Neural progenitor cell (in vitro differentiated cells): ENCODE measurements at regions not wholly inside any gene's neighbourhood (a gene's known extent, or its start where the extent isn't known, plus 50 kb on each side); places are given as distances from the start of the nearest gene placed in this dataset.

Source experiments
- DNase-seq: peaks from one replicate; pipeline ENCODE4 v3.0.0-alpha.2; 2016; ENCODE audit warnings: low spot score
- H2AFZ ChIP-seq: fragments of 200-600 bp; sonication (generic); replicated peaks from 2 replicates; pipeline ENCODE4 v1.6.1; 2016; ENCODE audit warnings: antibody characterized with exemption
- H3F3A ChIP-seq: fragments of 200-600 bp; sonication (generic); 2 replicates; pipeline ENCODE4 v1.6.1; 2016; ENCODE audit warnings: antibody characterized with exemption, low read depth
- H3K27ac ChIP-seq: fragments of 200-600 bp; sonication (generic); 2 replicates; pipeline ENCODE4 v1.5.1; 2016; ENCODE audit warnings: mild to moderate bottlenecking
- H3K27me3 ChIP-seq: fragments of 200-600 bp; sonication (generic); 2 replicates; pipeline ENCODE4 v1.6.1; 2016; ENCODE audit warnings: mild to moderate bottlenecking, moderate library complexity
- H3K36me3 ChIP-seq: fragments of 200-600 bp; sonication (generic); 2 replicates; pipeline ENCODE4 v1.5.1; 2016
- H3K4me1 ChIP-seq: fragments of 200-600 bp; sonication (generic); 2 replicates; pipeline ENCODE4 v1.6.1; 2016; ENCODE audit warnings: mixed run types
- H3K4me2 ChIP-seq: fragments of 200-600 bp; sonication (generic); 2 replicates; pipeline ENCODE4 v1.6.1; 2016
- H3K4me3 ChIP-seq: fragments of 200-600 bp; sonication (generic); 2 replicates; pipeline ENCODE4 v1.5.1; 2016
- H3K79me2 ChIP-seq: fragments of 200-600 bp; sonication (generic); 2 replicates; pipeline ENCODE4 v1.6.1; 2016; ENCODE audit warnings: low read depth
- H3K9ac ChIP-seq: fragments of 200-600 bp; sonication (generic); 2 replicates; pipeline ENCODE4 v1.6.1; 2016
- H3K9me3 ChIP-seq: fragments of 200-600 bp; sonication (generic); 2 replicates; pipeline ENCODE4 v1.5.1; 2016; ENCODE audit warnings: low read depth
- H4K20me1 ChIP-seq: fragments of 200-600 bp; sonication (generic); 2 replicates; pipeline ENCODE4 v1.6.1; 2016; ENCODE audit warnings: low read depth
- H3K27ac Mint-ChIP-seq: 3 replicates; pipeline ENCODE4 v1.8.0; 2021; ENCODE audit warnings: mixed read lengths
- H3K27me3 Mint-ChIP-seq: 2 replicates; pipeline ENCODE4 v1.8.0; 2022; ENCODE audit warnings: low read depth, mild to moderate bottlenecking, inconsistent platforms, moderate library complexity, mixed read lengths; ENCODE audit not compliant: insufficient read depth
- H3K36me3 Mint-ChIP-seq: 3 replicates; pipeline ENCODE4 v1.8.0; 2021; ENCODE audit warnings: mixed read lengths
- H3K4me1 Mint-ChIP-seq: 3 replicates; pipeline ENCODE4 v1.8.0; 2021; ENCODE audit warnings: mixed read lengths
- H3K4me3 Mint-ChIP-seq: 3 replicates; pipeline ENCODE4 v1.8.0; 2021; ENCODE audit warnings: mild to moderate bottlenecking, moderate library complexity, mixed read lengths
- H3K9me3 Mint-ChIP-seq: 3 replicates; pipeline ENCODE4 v1.8.0; 2020; ENCODE audit warnings: mixed read lengths
- EZH2 ChIP-seq: fragments of 200-600 bp; sonication (generic); IDR thresholded peaks from 2 replicates; pipeline ENCODE4 v1.6.1; 2017; ENCODE audit warnings: antibody characterized with exemption, mild to moderate bottlenecking, moderate library complexity
- EZH2phosphoT487 ChIP-seq: fragments of 200-600 bp; sonication (generic); IDR thresholded peaks from 2 replicates; pipeline ENCODE4 v1.6.1; 2017; ENCODE audit warnings: antibody characterized with exemption
- TF ChIP-seq, protein P1 (sequence below): fragments of 200-600 bp; sonication (generic); IDR thresholded peaks from 2 replicates; pipeline ENCODE4 v1.5.1; 2017; ENCODE audit warnings: antibody characterized with exemption, mild to moderate bottlenecking

DNA sequence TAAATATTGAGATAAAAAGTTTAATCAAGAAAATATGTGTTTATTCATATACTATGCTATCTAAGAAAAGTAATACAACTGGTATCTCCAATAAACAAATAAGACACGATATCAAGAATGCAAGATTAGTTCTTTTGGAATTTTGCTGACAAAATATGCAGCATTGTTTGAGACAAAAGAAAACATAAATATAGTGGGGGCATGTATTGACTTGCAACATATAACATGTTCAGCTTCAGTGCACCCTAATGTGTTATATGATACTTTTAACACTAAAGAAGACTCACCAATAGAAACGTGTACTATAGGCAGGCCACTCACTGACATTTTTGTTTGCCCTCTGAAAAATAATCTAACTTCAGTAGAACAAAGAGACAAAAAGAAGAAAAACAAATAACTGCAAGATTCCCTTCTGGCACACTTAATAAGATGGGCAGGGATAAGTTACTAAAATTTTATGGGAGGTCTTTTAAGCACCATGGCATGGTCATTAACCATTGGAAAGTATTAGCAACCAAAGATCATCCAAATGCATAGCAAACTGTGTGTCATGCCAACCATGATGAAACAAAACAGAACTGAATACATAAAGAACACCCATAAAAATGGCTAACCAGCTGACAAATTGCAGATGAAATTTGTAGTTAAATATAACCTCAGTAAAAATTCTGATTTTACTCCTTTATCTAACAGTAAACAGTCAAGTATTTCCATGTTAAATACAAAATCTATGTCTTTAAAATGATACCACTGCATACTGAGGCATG lies 447.9 kb upstream of the FAM241A start:
- no peak for DNase-seq
- H3K9ac ChIP-seq = no peak overlapping the region
- H3K4me2 ChIP-seq = no peak overlapping the region
- H3F3A ChIP-seq = no peaks in the 10 kb centered on the region
- Mint-ChIP-seq H3K27ac (no peak overlapping the region), H3K9me3 (no peaks in the 10 kb centered on the region), H3K27me3 (no peaks in the 10 kb centered on the region), H3K4me3 (no peak overlapping the region), H3K4me1 (peaks cover 3% of the 10 kb centered on the region), H3K36me3 (no peaks in the 10 kb centered on the region)
- H3K27me3 ChIP-seq = no peaks in the 10 kb centered on the region
- H3K36me3 ChIP-seq = no peaks in the 10 kb centered on the region
- H3K4me1 ChIP-seq = no peaks in the 10 kb centered on the region
- no peaks in the 10 kb centered on the region for H4K20me1 ChIP-seq
- H2AFZ ChIP-seq = no peak overlapping the region
- H3K4me3 ChIP-seq = no peak overlapping the region
- no peak overlapping the region for H3K27ac ChIP-seq
- TF ChIP-seq, protein P1, sequence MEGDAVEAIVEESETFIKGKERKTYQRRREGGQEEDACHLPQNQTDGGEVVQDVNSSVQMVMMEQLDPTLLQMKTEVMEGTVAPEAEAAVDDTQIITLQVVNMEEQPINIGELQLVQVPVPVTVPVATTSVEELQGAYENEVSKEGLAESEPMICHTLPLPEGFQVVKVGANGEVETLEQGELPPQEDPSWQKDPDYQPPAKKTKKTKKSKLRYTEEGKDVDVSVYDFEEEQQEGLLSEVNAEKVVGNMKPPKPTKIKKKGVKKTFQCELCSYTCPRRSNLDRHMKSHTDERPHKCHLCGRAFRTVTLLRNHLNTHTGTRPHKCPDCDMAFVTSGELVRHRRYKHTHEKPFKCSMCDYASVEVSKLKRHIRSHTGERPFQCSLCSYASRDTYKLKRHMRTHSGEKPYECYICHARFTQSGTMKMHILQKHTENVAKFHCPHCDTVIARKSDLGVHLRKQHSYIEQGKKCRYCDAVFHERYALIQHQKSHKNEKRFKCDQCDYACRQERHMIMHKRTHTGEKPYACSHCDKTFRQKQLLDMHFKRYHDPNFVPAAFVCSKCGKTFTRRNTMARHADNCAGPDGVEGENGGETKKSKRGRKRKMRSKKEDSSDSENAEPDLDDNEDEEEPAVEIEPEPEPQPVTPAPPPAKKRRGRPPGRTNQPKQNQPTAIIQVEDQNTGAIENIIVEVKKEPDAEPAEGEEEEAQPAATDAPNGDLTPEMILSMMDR = no peak
- TF ChIP-seq EZH2phosphoT487 (no peak), EZH2 (no peak)
- no peaks in the 10 kb centered on the region for H3K79me2 ChIP-seq
- no peaks in the 10 kb centered on the region for H3K9me3 ChIP-seq

DNA sequence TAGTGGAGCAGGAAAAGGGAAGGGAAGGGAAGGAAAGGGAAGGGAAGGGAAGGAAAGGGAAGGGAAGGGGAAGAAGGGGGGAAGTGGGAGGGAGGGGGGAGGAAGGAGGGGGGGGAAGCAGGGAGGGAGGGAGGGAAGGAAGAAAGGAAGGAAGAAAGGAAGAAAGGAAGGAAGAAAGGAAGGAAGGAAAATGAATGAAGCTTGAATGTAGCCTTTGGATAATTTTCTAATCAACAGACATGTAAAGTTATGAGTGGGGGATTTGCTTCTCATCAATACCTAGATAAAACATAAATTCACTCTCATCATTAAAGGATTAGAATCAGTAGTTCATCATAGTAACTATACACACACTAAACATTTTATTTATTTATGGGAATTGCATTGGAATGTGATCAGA lies 446.9 kb upstream of the FAM241A start:
- H3K79me2 ChIP-seq = no peaks in the 10 kb centered on the region
- H3K9me3 ChIP-seq = no peaks in the 10 kb centered on the region
- no peak overlapping the region for H3K4me3 Mint-ChIP-seq
- H4K20me1 ChIP-seq = no peaks in the 10 kb centered on the region
- no peak overlapping the region for H3K4me3 ChIP-seq
- H3K27ac ChIP-seq = no peak overlapping the region
- no peaks in the 10 kb centered on the region for H3K36me3 Mint-ChIP-seq
- no peak overlapping the region for H3K27ac Mint-ChIP-seq
- no peaks in the 10 kb centered on the region for H3K27me3 ChIP-seq
- no peaks in the 10 kb centered on the region for H3K9me3 Mint-ChIP-seq
- no peaks in the 10 kb centered on the region for H3K36me3 ChIP-seq
- TF ChIP-seq EZH2phosphoT487 = no peak
- TF ChIP-seq, protein P1 = no peak
- no peaks in the 10 kb centered on the region for H3K27me3 Mint-ChIP-seq
- H2AFZ ChIP-seq = no peak overlapping the region
- H3K4me2 ChIP-seq = no peak overlapping the region
- H3K4me1 ChIP-seq = no peaks in the 10 kb centered on the region
- H3K9ac ChIP-seq = no peak overlapping the region
- peaks cover 3% of the 10 kb centered on the region for H3K4me1 Mint-ChIP-seq
- no peak for DNase-seq
- H3F3A ChIP-seq = no peaks in the 10 kb centered on the region

DNA sequence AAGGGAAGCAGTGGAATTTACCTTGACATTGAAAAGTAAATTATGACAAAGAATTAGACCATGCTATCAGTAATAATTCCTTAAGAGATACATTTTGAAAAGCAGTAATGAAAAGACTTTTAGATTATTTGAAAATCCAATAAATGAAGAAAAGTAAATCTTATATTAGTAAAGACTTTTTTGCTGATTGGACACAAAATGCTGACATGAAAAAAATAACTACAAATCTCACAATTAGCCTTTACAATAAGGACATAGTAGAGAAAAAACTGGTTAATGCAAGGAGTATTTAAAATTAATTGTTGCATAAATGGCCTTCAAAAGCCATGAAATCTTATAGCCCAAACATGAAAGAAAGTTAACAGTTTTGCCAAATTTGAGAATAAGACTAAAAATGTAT lies 446.1 kb upstream of the FAM241A start:
- H3K27me3 ChIP-seq = no peaks in the 10 kb centered on the region
- no peaks in the 10 kb centered on the region for H3K9me3 ChIP-seq
- Mint-ChIP-seq H3K4me3 (no peak overlapping the region), H3K27me3 (no peaks in the 10 kb centered on the region), H3K27ac (no peak overlapping the region), H3K36me3 (no peaks in the 10 kb centered on the region), H3K4me1 (peaks cover 3% of the 10 kb centered on the region), H3K9me3 (no peaks in the 10 kb centered on the region)
- no peak overlapping the region for H3K4me2 ChIP-seq
- TF ChIP-seq, protein P1 = no peak
- TF ChIP-seq EZH2phosphoT487 = no peak
- TF ChIP-seq EZH2 = no peak
- no peaks in the 10 kb centered on the region for H4K20me1 ChIP-seq
- H3F3A ChIP-seq = no peaks in the 10 kb centered on the region
- H3K79me2 ChIP-seq = no peaks in the 10 kb centered on the region
- no peak overlapping the region for H3K4me3 ChIP-seq
- no peak overlapping the region for H2AFZ ChIP-seq
- no peak overlapping the region for H3K9ac ChIP-seq
- no peaks in the 10 kb centered on the region for H3K36me3 ChIP-seq
- no peak for DNase-seq
- no peak overlapping the region for H3K27ac ChIP-seq
- no peaks in the 10 kb centered on the region for H3K4me1 ChIP-seq
